ENCODE measurements at regions not wholly inside any gene's neighbourhood (a gene's known extent, or its start where the extent isn't known, plus 50 kb on each side); places are given as distances from the start of the nearest gene placed in this dataset.

GRCh38 chr14:97350894-97351731 is 553.9 kb downstream of the VRK1 start:
- no peak for TF ChIP-seq CTCF (IDR thresholded peaks at IDR 0.05)
- Mint-ChIP-seq H3K4me1 (no peaks in the 10 kb centered on the region), H3K27me3 (ENCODE audit: low read depth, poor library complexity) (peaks cover 26% of the 10 kb centered on the region), H3K4me3 (no peak overlapping the region), H3K27ac (no peak overlapping the region), H3K36me3 (ENCODE audit: low read depth) (no peaks in the 10 kb centered on the region), H3K9me3 (peaks cover 4% of the 10 kb centered on the region)
- no peak for DNase-seq

- Mint-ChIP-seq H3K36me3 (ENCODE audit: low read depth) (no peaks in the 10 kb centered on the region), H3K4me1 (no peaks in the 10 kb centered on the region), H3K4me3 (no peak overlapping the region), H3K27ac (no peak overlapping the region), H3K9me3 (no peaks in the 10 kb centered on the region), H3K27me3 (ENCODE audit: low read depth, poor library complexity) (peaks cover 37% of the 10 kb centered on the region)
- no peak for TF ChIP-seq CTCF (IDR thresholded peaks at IDR 0.05)
- no peak for DNase-seq
Observed at GRCh38 chr14:97353102-97353501, 555.9 kb downstream of the VRK1 start.

GRCh38 chr14:97354119-97354722 is 557.0 kb downstream of the VRK1 start:
- no peak for DNase-seq
- no peak overlapping the region for H3K4me3 Mint-ChIP-seq
- H3K27ac Mint-ChIP-seq: no peak overlapping the region
- peaks cover 33% of the 10 kb centered on the region for H3K27me3 Mint-ChIP-seq (ENCODE audit: low read depth, poor library complexity)
- no peaks in the 10 kb centered on the region for H3K36me3 Mint-ChIP-seq (ENCODE audit: low read depth)
- H3K4me1 Mint-ChIP-seq: no peaks in the 10 kb centered on the region
- no peak for TF ChIP-seq CTCF (IDR thresholded peaks at IDR 0.05)
- H3K9me3 Mint-ChIP-seq: no peaks in the 10 kb centered on the region

- DNase-seq: no peak
- H3K4me1 Mint-ChIP-seq: no peaks in the 10 kb centered on the region
- no peak overlapping the region for H3K27ac Mint-ChIP-seq
- TF ChIP-seq CTCF (IDR thresholded peaks at IDR 0.05): no peak
- H3K36me3 Mint-ChIP-seq (ENCODE audit: low read depth): no peaks in the 10 kb centered on the region
- H3K4me3 Mint-ChIP-seq: no peak overlapping the region
- peaks cover 34% of the 10 kb centered on the region for H3K27me3 Mint-ChIP-seq (ENCODE audit: low read depth, poor library complexity)
- H3K9me3 Mint-ChIP-seq: no peaks in the 10 kb centered on the region
Observed at GRCh38 chr14:97359341-97359740, 562.2 kb downstream of the VRK1 start.

GRCh38 chr14:97361181-97361580 is 564.0 kb downstream of the VRK1 start:
- DNase-seq: no peak
- Mint-ChIP-seq H3K9me3 (no peaks in the 10 kb centered on the region), H3K4me1 (peaks cover 4% of the 10 kb centered on the region)

More at GRCh38 chr14:97361181-97361580, 564.0 kb downstream of the VRK1 start:
- Mint-ChIP-seq H3K27ac (no peak overlapping the region), H3K36me3 (ENCODE audit: low read depth) (no peaks in the 10 kb centered on the region), H3K4me3 (no peak overlapping the region), H3K27me3 (ENCODE audit: low read depth, poor library complexity) (peaks cover 32% of the 10 kb centered on the region)
- no peak for TF ChIP-seq CTCF (IDR thresholded peaks at IDR 0.05)

All from nephron progenitor cell (in vitro differentiated cells).